ENCODE measurements at regions not wholly inside any gene's neighbourhood (a gene's known extent, or its start where the extent isn't known, plus 50 kb on each side); places are given as distances from the start of the nearest gene placed in this dataset.

- WGBS, 2 donors = 76 to 84% methylated on average over 5 of the region's 5 CpGs
- DNase-seq = no peak
- no peak overlapping the region for H3K27ac ChIP-seq (ENCODE audit: low read depth in 1 of 2, low read length in 2 of 2)
- no peaks in the 10 kb centered on the region for H3K36me3 ChIP-seq (ENCODE audit: control insufficient read depth in 1 of 2, insufficient read depth in 2 of 2, low read length in 1 of 2)
- no peaks in the 10 kb centered on the region for H3K9me3 ChIP-seq (ENCODE audit: control insufficient read depth, low read length)
- H3K27me3 ChIP-seq (ENCODE audit: control insufficient read depth in 1 of 2, insufficient read depth in 2 of 2, low read length in 1 of 2) = no peaks in the 10 kb centered on the region
- no peak for ATAC-seq (ENCODE audit: low FRiP score)
- H3K4me1 ChIP-seq (ENCODE audit: control insufficient read depth in 1 of 2, insufficient read depth in 2 of 2, low read length in 2 of 2) = no peaks in the 10 kb centered on the region
- intact Hi-C loops (cut with DNase I) = no loop called here
- no peak overlapping the region for H3K4me3 ChIP-seq (ENCODE audit: low read length in 2 of 2)
These were observed 159.6 kb upstream of the AGTR2 start for GRCh38 chrX:116010939-116011338.

DNA sequence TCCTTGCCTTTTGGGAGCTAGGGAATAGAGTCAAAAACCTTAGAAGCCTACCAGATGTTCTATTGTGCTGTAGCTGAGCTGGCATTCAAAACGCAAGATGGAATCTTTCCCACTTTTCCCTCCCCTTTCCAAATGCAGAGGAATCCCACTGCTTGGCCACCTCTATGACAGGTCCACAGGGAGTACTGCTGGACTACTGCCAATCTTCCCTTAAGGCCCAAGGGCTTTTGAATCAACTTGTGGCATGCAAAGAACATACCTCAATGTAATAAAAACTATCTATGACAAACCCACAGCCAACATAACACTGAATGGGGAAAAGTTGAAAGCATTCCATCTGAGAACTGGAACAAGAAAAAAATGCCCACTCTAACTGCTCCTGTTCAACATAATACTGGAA lies 139.2 kb upstream of the AGTR2 start:
- H3K27ac ChIP-seq (ENCODE audit: low read depth in 1 of 2, low read length in 2 of 2) = no peak overlapping the region
- H3K27me3 ChIP-seq (ENCODE audit: control insufficient read depth in 1 of 2, insufficient read depth in 2 of 2, low read length in 1 of 2) = no peaks in the 10 kb centered on the region
- DNase-seq (no peak), ATAC-seq (ENCODE audit: low FRiP score) (no peak)
- H3K4me1 ChIP-seq (ENCODE audit: control insufficient read depth in 1 of 2, insufficient read depth in 2 of 2, low read length in 2 of 2) = no peaks in the 10 kb centered on the region
- no peak overlapping the region for H3K4me3 ChIP-seq (ENCODE audit: low read length in 2 of 2)
- intact Hi-C loops (cut with DNase I) = no loop called here
- no peaks in the 10 kb centered on the region for H3K36me3 ChIP-seq (ENCODE audit: control insufficient read depth in 1 of 2, insufficient read depth in 2 of 2, low read length in 1 of 2)
- 30 to 41% methylated on average over 1 of the region's 1 CpG for WGBS, 2 donors
- H3K9me3 ChIP-seq (ENCODE audit: control insufficient read depth, low read length) = no peaks in the 10 kb centered on the region

Data from aorta (tissue), 5 donors.